Fibroblast of skin of scalp (primary cell): ENCODE measurements at regions not wholly inside any gene's neighbourhood (a gene's known extent, or its start where the extent isn't known, plus 50 kb on each side); places are given as distances from the start of the nearest gene placed in this dataset.

Experiments used
- DNase-seq: peaks from one replicate; pipeline ENCODE4 v3.0.0-alpha.2; 2013

DNA sequence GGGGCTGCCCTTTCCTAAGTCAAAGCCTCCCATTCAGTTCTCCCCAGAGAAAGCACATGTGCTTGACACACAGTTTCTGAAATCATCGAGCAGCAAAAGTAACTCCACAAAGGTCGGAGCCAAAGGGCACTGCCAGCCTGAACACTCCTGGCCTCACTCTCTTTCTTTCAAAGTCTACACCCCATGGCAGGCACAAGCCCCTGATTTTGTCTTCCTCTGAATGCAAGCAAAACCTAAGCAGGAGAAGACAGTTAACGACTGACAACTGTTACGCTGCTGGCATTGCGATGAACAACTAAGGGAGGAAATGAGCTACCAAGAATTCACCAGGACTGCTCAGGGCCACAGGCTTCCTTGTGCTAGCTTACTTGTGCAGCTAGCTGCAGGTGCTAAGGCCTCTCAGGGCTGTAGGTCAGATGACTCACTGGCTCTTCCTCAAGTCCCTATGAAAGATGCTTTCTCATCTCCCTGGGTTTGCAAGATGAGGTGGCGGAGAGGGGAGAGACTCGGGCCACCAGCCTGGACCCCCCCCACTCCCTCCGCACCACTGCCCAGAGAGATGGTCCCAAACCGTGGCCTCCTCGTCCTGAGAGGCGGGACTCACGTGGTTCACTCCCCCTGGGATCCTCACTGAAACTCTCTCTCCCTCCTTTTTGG lies 208.2 kb downstream of the DLL1 start:
- DNase-seq: no peak

DNA sequence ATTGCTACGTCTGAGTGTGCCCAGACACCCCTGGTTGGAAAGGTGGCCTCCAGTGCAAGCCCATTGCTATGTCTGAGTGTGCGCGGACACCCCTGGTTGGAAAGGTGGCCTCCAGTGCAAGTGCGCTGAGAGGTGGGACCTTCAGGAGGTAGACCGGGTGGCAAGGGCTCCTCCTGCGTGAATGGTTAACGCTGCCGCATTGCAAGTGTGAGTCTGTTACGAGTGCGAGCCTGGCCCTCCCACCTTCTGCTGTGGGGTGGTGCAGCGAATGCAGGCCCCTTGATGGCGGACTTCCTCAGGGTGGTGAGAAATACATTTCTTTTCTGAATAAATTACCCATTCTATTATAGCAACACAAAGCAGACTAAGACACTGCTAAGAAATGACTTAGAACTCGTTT lies 208.8 kb downstream of the DLL1 start:
- DNase-seq: no peak

DNA sequence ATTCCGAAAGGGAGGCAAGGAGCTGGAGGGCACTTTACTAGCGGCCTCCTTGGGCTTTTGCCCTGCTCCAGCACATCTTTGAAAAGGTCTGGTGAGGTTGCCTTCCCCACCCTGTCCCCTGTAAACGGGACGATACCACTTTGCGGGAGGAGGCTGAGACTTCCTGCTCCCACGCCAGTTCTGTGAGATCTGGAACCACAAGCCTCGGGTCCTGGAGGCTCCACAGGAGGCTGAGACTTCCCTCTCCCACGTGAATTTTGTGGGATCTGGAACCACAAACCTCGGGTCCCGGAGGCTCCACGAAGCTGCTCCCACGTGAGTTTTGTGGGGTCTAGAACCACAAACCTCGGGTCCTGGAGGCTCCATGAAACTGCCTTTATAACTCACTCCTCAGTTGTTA lies 209.3 kb downstream of the DLL1 start:
- no peak for DNase-seq

DNA sequence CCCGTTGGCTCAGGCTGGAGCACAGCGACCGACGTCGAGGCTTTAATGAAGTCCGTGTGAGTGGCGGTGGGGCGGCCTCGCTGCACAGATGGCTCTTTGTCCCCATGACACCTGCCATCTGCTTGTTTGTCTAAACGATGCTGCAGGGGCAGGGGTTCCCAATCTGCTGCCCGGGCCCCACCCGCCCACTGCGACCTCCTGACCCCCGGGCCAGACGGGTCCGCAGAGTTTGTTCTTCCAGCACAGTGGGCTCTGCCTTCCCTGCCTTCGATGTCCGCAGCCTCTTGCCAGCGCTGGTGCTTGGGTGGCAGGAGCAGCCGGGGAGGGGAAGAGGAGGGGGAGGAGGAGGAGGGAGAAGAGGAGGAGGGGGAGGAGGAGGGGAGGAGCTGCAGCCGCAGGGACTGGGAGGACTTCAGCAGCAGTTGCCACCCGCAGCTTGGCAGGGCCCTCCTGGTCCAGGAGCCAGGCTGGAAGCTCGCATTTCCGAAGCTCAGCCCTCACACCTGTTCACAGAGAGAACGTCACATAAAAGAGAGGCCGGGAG lies 210.0 kb downstream of the DLL1 start:
- DNase-seq: no peak

DNA sequence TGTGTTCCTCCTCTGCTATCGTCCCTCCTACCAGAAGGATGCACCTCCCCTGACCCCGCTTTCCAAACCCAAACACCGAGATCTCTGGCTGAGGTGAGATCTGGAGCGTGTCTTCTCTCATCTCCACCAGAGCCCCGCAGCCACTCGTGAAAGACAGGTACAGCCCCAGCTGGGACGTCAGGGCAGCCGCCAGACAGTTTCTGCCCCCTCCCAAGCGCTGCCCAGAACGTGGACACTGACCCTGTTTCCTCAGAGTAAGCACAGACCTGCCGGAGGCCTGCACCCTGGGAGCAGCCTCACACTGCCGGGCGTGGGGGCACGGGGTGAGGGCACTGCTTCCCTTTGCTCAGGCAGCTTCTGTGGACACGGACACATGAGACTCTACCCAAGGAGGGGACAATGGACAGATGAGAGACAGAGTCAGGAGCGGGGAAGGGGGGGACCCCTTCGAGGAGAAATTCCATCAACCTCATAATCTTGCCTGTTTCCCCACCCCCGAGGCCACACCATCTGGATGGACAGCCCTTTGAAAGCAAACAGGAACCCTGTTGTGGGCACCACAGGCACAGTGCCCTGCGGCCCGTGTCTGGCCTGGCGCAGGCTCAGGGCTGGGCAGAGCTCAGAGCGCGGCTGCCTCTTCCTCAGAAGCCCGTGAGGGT lies 210.6 kb downstream of the DLL1 start:
- no peak for DNase-seq

DNA sequence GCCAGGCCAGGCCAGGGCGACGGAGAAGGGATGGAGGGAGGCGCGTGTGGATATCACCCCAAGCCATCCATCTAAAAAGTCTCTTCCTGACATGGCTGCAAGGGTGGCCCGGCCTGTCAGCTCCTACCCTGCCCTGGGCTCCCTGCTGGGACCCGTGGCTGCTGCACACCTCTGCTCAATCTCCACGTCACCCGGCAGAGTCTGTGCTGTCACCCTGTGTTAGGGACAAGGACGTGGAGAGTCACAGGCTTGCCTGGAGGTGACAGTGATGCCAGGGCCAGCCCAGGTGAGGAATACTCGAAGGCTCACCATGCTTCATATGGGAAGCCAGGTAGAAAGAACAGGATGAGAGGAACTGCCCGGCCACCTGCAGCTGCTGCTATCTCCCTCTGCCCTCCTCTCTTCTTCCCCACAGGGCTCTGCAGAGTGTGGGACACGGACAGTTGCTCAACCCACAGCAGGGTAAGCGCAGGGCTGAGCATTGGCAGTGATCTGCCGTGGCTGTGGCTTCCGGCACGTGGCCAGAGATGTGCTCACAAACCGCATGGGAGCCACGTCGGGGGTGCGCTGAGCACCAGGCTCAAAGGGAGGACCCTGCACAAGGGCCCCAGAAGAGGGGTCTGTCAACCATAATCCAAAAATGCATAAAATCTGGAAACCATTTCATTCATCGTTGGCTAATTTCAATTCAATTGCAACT lies 214.3 kb downstream of the DLL1 start:
- DNase-seq: no peak

DNA sequence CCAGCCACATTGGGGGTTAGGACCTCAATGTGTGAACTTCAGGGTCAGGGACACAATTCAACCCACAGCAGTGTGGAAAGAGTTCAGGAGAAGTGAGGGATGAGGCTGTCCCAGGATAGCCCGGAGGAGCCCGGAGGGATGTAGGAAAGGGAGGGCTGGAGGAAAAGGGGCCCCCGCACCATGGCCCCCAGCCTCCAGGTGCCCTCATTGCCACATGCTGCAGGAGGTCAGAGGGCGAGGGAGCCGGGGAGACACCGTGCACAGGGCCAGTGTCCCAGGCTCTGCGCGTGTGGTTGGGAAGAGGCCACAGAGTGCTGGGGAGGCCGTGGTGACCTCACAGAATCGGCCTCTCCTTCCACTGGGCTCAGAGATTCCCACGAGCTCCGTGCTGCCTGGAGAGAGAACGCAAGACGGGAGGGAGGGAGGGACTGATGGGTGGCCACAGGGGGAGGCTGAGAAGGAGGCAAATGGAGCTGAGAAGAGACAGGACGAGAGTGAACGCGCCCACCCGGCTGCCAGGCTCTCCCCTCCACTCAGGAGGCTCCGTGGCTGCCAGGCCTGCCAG lies 215.1 kb downstream of the DLL1 start:
- DNase-seq: no peak

DNA sequence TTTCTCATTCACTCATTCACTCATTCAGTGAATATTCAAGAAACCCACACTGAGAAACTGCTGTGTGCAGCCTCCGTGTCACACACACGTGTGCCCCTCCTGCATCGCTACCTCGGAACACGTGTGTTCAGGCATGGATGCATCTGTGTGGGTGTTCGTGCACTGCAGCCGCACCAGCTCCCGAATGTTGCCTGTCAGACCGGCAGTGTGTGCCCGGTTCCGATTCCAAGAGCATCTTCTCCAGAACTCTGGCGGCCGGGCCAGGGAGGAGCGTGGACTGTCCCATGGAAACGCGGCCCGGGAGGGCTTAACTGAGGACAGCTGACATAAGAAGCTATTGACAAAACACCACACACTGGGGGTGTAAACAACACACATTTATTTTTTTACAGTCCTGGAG lies 216.0 kb downstream of the DLL1 start:
- no peak for DNase-seq

DNA sequence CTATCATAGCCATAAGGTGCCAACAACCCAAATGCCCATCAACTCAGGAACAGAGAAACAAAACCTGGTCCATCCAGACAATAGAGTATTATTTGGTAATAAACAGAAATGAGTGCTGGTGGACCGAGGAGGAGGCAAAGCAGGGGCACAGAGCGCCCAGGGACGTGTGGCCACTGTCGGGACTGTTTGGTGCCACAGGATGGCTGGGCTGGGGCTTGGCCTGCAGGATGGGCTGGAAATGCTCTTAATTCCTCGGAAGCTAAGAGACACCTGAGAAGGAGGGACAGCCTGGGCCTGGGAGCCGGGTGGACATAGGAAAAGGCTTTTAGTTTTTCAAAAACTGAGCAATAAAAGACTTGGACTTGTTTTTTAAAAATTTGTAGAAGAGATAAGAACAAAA lies 216.4 kb downstream of the DLL1 start:
- no peak for DNase-seq

DNA sequence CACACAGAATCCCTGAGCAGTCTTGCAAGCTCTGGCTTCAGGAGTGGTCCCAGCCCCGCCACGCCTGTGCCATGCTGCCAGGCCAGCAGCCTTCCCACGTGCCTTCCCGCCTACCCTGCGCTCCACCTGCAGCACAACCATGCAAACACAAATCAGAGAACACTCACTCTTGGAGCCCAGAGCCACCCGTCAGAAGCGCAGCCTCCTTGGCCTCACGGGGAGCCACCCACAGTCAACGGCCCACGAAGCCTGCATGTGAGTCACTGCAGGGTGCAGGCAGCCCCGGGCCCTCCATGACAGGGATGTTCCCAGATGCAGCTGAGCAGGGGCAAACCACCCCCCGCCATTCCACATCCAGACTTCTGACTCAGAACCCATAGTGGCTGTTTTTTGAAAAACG lies 217.0 kb downstream of the DLL1 start:
- DNase-seq: no peak

DNA sequence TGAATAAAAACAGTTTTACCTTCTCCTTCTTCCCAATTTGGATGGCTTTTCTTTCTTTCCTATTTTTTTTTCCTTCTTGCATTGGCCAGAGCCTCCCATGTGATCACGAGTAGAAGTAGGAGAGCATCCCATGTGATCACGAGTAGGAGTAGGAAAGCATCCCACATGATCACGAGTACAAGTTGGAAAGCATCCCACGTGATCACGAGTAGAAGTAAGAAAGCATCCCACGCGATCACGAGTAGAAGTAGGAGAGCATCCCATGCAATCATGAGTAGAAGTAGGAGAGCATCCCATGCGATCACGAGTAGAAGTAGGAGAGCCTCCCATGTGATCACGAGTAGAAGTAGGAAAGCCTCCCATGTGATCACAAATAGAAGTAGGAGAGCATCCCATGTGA lies 218.6 kb downstream of the DLL1 start:
- no peak for DNase-seq

DNA sequence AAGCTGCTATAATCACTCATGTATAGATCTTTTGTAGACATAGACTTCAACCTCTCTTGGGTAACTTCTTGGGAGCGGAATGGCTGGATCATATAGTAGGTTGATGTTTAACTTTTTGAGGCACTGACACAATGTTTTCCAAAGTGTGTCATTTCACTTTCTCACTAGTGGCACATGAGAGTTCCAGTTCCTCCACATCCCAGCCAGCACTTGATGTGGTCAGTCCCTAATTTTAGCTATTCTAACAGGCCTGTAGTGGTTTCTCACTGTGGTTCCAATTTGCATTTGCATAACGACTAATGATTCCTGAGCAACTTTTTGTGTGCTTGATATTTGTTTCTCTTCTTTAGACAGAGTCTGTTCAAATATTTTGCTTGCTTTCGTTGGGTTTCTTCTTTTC lies 221.3 kb downstream of the DLL1 start:
- DNase-seq: no peak

DNA sequence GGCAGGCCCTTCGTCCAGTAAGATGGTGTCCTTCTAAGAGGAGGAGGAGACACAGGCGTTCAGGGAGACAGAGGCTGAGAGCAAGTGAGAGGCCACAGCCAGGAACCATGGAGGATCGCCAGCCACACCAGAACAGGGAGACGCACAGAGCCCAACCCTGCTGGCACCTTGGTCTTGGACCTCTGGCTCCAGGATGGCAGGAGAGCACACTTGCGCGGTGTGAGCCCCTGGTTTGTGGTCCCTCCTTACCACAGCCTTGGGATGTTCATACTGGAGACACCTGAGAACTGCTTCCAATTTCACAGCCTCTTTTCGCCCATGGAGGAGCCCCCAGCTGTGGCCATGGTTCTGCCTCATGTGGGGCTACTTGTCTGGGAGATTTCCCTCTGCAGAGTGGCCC lies 222.4 kb downstream of the DLL1 start:
- DNase-seq: no peak

DNA sequence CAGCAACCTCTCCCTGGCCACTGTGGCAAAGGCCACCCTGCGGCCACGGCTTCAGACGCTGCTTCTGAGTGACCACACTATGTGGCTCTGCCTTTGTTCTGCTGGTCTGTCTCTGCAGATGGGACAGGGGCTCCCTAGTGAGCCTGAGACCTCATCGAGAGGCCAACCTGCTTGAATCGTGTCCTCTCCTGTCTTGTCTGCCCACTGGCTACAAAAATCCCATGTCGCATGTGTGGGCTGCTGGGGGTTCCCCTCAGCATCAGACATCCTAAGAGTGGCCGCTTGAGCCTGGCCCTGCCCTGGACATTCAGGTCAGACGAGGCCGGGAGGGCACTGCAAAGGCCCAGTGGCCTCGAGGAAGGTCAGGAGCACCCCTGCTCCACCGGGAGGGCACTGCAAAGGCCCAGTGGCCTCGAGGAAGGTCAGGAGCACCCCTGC lies 222.9 kb downstream of the DLL1 start:
- DNase-seq: no peak

DNA sequence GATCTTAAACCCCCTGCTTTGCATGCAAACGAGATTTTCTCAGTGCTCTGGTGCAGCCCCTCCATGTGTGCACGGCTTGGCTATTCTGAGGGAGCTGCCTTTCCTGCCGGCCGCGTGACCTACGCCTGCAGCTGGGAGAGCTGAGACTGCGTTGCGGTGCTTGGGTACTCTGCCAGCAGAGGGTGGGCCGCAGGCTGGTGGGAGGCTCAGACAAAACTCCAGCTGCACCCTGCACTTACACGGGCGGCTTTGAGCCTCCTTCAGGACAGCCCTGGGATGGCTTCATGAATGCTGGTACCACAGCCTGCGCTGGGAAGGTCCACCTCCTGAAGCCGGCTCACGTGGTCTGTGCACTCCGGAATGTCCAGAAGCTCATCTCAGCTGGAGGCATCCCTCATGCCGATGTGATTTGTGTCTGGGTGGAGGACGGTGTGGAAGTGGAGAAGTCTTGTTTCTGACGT lies 223.7 kb downstream of the DLL1 start:
- DNase-seq: peak; percentile 30

DNA sequence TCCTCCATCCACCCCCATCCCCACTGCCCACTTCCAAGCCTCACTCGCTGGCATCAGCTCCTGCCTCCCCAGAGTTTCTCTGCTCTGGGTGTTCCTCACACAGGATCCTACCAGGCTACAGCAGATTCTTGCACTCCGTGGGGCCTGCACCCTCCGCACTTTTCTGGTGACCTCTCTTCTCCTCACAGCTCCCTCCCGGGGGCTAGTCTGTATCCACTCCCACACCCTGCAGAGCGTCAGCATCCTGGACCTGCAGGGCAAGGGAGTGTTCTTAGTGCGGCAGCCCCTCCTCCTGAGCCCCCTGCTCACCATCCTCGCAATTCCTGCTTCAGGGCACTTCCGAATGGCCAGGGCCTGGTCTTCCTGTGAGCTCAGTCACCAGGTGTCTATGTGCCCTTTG lies 224.2 kb downstream of the DLL1 start:
- DNase-seq: no peak

DNA sequence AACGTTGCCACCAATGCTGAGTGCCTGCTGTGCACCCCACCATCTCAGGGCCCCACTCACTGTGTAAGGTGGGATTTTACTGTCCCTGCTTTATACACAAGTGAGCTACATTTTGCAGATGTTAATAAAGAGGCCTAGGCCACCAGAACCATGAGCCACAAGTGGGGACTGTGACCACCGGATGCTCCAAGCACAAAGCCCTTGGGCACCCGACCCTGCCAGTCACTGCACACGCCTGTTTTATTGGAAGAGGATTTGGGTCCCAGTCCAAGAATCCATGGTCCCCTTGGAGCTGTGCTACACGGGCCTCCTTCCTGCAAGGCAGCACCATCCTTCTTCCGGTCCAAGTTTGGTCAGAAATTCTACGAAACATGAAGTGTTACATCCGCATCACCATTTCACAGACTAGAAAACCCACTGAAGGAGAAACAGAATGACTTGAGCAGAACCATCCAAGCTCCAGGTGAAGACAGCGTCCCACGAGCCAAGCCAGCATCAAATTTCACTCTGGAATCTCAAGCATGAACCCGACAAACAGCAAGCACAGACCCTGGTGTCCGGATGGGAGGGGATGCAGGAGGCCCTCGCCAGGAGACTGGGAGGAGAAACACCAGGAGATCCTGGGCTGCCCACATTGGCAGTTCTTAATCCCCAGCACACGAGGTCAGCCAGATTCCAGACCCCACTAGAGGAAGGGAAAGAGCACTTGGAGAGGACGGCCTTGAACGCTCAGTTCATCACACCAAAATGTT lies 226.9 kb downstream of the DLL1 start:
- no peak for DNase-seq

DNA sequence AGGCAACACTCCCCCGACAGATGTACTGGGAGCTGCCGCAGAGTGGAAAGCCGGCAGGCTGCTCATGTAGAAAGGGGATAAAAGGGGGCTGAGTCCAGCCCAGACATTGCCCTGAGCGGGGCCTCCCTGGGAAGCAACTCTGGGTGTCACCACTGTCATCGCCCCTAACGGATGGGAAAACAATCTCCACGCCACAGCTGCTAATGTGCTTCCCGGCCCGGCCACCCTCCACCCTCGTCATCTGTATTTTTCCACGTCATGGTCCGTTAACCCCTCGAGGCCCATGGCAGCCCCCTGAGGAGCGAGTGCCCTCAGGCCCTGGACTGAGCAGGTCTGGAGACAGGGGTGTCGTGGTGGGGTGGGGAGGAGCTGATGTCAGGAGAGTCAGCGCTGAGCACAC lies 227.4 kb downstream of the DLL1 start:
- no peak for DNase-seq

DNA sequence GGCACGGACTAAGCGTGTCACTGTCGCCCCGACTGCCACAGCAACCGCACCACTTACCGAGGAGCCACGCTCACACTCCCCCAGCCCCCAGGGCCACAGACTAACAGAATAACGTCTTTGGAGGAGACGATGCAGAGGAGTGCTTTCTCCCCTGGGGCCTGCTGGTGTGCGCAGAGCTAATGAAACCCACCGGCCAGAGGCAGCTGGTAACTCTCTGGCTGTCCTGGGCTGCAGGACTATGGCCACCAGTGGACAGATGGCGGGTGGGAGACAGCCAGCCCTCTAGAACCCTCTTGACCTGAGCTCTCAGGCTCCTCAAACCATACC lies 228.0 kb downstream of the DLL1 start:
- no peak for DNase-seq

DNA sequence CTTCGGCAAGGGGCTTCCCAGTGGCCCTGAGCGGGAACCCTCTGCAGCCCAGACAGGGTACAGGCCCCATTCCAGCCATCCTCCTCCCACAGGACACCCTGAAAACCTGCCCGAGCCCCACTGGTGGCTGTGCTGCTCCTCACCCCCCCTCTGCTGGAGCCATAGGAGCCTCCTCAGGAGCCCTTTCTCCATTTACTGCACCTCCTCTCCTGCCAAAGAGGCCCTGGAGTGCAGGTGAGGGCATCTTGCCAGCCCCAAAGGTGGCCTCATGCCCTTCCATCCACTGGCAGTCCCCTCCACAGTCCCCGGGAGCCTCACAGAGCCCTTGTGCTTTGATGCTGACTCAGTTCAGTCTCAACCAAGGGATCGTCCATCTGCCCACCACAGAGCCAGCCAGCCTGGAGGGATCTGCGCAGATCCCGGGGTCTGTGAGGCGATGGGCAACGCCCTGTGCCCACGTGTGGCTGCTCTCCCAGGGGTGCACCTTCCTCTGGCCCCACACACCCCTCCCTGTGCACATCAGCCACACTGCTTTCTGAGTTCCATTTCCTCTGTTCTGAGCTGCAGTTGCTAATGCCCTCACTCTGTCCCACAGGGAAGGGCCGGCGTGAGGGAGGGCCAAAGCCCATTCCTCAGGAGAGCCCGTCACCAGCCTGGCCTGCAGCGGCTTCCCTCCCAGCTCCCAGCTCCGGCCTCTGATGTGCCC lies 228.5 kb downstream of the DLL1 start:
- no peak for DNase-seq

DNA sequence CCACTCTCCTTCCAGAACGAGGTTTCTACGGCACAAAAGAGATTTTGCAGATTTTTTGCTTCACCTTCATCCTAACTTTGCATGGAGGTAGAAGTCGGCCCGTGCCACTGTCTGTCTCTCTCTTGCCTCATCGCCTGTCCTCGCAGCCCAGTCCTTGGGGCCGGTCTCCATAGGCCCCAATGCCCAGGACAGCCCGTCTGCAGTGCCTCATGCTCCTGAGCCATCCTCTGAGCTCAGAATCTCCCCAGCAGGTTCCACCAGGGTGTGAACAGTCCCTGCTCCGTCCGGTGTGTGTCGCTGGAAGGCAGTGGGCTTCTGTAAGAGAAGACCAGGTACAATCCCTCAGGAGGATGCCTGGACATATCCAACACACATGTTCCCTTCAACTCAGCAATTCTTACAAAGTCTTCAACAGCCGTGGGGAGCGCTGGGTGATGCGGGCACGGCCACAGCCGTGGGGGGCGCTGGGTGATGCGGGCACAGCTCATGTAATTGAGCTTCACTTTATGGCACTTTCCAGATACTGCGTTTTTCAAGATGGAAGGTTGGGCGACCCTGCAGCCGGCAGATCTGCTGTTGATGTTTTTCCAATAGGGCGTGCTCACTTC lies 231.9 kb downstream of the DLL1 start:
- no peak for DNase-seq
